Cerebellar nuclear complex (tissue), 1 donor: ENCODE measurements at regions not wholly inside any gene's neighbourhood (a gene's known extent, or its start where the extent isn't known, plus 50 kb on each side); places are given as distances from the start of the nearest gene placed in this dataset.
A peak's percentile ranks its signal among the peaks of the same experiment; 100 is the strongest.

ENCODE experiments used
- DNase-seq, 2 experiments: peaks; one replicate each; lab custom pipeline; 2025; lab: John Stamatoyannopoulos, UW

GRCh38 chr7:118022546-118022945 is 149.3 kb upstream of the CTTNBP2 start:
- no peak for DNase-seq

DNA sequence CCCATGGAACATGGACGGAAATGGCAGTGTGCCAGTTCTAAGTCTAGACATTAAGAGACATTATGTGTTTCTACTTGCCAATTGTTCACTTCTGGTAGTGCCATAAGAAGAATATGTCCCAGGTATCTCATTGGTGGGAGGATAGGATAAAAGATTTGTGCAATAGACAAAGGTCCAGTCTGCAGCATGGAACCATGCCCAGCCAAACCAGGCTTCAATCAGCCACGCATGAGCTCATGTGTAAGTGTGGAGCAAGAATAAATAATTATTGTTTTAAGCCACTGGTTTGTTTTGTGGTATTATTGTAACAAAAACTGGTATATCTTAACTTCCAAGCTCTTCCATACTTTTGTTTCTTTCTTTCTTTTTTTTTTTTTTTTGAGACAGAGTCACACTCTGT is 153.6 kb upstream of the CTTNBP2 start:
- DNase-seq, result no peak

- no peak for DNase-seq
These were observed 155.0 kb upstream of the CTTNBP2 start for GRCh38 chr7:118028226-118028625.

DNA sequence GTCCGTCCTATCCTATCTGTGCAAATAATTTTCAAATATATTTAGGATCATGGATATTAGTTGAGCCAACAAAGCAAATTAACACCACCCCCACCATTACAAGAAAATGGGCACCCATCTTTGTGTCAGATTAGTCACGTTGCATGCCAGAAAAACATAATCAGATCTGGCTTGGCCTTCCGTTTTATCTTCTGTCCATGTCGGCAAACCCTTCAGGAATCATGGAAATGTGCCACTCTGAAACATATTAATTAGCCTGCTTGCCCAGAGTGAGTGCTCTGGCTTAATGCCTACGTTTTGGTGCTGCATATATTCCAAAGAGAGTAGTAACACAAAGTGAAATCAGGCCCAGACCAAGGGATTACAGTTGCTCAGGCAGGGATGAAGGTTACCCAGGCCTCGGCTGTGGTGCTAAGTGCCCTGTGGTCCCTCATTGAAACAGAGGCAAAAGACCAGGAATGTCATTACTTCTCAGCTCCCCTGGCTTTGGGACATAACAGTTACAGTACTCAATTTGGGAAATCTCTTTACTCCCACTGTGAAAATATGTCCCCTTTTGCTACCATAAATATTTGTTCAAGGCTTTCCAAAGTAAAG is 154.0 kb upstream of the LSM8 start:
- peak in 1 of 2 experiments; percentile 30 for DNase-seq

GRCh38 chr7:118033273-118033672 is 150.7 kb upstream of the LSM8 start:
- DNase-seq, result no peak

GRCh38 chr7:118039963-118040489 is 143.9 kb upstream of the LSM8 start:
- no peak for DNase-seq

DNA sequence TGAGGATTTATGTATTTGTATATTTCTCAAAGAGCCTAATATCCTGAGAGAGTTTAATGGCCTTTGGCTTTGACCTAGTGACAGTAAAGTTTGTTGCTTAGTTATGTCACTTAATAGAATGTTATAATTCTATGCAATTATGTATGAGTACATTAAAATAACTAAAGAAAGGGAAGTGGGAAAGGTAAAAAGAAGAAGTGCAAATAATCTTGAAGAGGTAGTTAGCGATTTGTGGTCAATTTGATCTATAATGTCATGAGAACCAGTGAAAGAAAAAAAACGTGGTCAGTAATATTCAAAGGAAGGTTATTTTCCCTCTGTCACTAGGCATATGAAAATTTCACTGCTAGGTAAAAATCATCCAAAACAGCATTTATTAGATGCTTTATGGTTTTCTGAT is 143.4 kb upstream of the LSM8 start:
- no peak for DNase-seq

GRCh38 chr7:118041251-118041878 is 142.6 kb upstream of the LSM8 start:
- DNase-seq, result peak; percentile 82 to 96

- no peak for DNase-seq
These were observed 138.3 kb upstream of the LSM8 start for GRCh38 chr7:118045629-118046028.

GRCh38 chr7:118046086-118046485 is 137.9 kb upstream of the LSM8 start:
- no peak for DNase-seq

DNA sequence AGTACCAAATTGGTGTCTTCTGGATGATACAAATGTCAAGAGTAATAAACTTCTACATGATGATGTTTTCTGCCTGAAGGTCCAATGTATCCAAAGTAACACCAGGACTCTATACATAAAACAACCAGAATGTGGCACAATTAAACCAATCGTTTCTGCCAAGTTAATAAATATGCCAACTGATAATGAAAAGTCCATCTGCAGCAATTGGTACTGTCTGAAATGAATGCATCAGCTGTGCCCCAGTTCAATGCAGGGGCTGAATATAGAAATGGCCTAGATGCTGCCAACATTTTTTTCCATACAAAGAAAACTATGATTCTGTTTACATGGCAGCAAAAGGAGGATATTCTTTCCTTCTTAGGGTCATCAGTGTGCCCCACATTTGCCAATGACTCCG is 137.2 kb upstream of the LSM8 start:
- no peak for DNase-seq

DNA sequence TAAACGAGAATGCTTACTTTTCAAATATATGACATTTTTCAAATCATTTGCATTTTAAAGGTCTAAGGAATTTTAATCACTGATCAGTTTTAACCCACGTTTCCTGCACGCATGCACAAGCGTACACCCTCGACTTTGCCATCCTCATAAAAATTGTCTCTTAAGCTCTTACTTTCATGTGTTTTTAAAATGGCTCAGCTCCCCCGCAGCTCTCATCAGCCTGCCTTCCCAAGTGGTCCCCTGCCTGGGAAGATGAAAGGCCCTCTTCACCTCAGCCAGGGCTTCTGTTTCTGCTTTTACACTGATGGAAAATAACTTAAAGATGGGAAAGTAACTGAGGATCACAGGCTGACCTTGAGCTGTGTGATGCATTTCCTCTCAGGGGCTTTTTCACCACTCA is 131.6 kb upstream of the LSM8 start:
- DNase-seq, result no peak

DNA sequence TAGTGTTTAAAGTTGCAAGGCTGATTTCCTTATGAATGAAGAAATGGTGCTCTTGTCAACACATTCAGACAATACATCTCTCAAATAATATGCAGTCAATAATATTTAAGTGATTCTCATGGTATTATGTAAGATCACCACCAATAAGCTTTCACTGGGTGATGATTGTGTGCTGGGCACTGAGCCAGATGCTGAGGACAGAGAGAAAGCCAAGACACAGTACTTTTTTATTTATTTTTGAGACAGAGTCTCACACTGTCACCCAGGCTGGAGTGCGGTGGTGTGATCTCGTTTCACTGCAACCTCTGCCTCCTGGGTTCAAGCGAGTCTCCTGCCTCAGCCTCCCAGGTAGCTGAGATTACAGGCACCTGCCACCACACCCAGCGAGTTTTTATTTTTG is 130.6 kb upstream of the LSM8 start:
- DNase-seq, result no peak

- DNase-seq, result no peak
These were observed 129.4 kb upstream of the LSM8 start for GRCh38 chr7:118054529-118054928.

GRCh38 chr7:118055647-118056046 is 128.3 kb upstream of the LSM8 start:
- DNase-seq, result no peak

DNA sequence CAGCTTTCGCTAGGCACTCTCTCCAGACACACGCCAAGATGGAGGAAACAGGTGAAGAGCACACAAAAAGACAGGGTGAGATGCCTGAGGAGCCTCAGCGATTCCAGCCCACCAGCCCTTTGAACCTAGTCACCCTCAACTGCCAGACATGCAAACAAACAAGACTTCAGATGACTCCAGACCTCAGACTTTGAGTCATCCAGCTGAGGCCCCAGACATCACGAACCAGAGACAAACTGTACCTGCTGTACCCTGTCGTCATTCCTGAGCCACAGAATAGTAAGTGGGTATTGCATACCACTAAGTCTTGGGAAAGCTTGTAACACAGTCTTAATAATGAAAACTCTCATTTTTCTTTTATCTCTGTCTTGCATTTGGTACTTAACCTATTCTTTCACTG is 126.6 kb upstream of the LSM8 start:
- DNase-seq, result no peak

GRCh38 chr7:118059209-118059608 is 124.8 kb upstream of the LSM8 start:
- no peak for DNase-seq

DNA sequence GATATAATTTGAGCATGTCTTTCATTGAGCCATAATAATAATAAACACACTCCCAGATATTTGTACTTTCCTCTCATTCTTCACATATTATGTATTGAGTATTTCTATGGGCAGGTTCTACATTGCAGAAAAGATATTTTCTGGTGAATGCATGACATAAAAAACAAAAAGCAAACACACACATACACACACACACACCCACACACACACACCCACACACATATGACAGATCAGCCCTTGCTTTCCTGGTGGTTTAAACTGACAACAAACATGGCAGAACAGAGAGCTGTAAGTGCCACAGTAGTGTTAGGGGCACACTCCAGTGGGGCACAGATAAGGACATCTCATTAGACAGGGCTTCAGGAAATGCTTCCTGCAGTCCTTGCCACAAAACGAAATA is 123.3 kb upstream of the LSM8 start:
- no peak for DNase-seq

- DNase-seq, result no peak
These were observed 122.6 kb upstream of the LSM8 start for GRCh38 chr7:118061386-118061785.

DNA sequence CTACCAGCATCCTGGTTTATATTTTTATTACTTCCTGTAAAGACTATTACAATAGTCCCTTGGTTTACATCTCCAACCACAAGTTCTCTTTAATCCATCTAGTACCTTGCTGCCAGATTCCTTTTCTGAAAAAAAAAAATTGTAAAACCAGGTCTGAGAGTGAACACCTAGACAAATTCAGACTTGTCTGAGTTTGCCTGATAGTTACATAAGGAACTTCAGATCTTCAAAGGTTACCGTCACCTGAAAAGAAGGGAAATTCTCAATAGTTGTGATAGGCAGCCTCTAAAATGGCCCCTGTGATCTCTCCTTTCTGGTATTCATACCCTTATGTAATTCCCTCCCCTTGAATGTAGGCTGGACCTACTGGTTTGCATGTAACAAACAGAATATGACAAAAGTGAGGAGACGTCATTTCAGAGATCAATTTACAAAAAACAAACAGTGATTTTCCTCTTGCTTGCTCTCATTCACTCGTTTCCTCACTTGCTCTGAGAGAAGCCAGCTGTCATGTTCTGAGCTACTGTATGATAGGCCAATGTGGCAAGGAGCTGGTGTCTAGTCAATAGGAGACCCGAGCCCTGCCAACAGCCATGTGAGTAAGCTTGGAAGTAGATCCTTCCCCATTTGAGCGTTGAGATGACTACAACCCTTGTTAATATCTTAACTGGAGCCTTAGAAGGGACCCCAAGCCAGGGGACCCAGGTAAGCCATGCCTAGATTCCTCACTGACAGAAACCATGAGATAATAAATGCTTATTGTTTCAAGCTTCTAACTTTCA is 110.9 kb upstream of the LSM8 start:
- no peak for DNase-seq

GRCh38 chr7:118075936-118076335 is 108.0 kb upstream of the LSM8 start:
- no peak for DNase-seq

- DNase-seq, result no peak
These were observed 107.4 kb upstream of the LSM8 start for GRCh38 chr7:118076564-118076963.

GRCh38 chr7:118078015-118078414 is 105.9 kb upstream of the LSM8 start:
- DNase-seq, result no peak
